Fibroblast of villous mesenchyme (primary cell): ENCODE measurements at regions not wholly inside any gene's neighbourhood (a gene's known extent, or its start where the extent isn't known, plus 50 kb on each side); places are given as distances from the start of the nearest gene placed in this dataset.
A peak's percentile ranks its signal among the peaks of the same experiment; 100 is the strongest.

Source experiments
- DNase-seq: peaks from one replicate; pipeline ENCODE4 v3.0.0-alpha.2; 2010; ENCODE audit warnings: low read depth
- H3K4me3 ChIP-seq: 2 replicates; pipeline ENCODE4 v1.5.1; 2011; ENCODE audit warnings: low read depth, mild to moderate bottlenecking, low read length
- TF ChIP-seq, protein P1 (sequence below): IDR thresholded peaks from 2 replicates; pipeline ENCODE4 v1.5.1; 2012; ENCODE audit warnings: low read depth, mild to moderate bottlenecking, low read length; ENCODE audit not compliant: insufficient read depth

DNA sequence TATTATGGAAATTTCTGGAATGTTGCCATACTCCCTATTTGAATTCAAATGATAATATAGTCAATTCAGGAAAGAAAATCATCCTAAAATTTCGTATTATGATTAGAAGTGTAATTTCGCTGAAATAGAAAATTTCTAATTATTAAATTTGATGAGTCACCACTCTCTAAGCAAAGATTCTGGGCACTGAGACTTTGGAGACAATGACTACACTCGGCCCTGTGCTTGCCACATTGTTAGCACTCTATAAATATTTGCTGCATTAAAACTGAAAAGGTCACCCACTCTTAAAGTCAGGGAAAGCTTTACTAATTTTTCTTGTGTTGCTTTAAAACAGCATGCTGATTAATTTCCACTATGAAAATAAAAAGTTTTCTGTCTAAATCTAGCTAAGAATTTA is 240.3 kb downstream of the TLE4 start:
- TF ChIP-seq, protein P1, sequence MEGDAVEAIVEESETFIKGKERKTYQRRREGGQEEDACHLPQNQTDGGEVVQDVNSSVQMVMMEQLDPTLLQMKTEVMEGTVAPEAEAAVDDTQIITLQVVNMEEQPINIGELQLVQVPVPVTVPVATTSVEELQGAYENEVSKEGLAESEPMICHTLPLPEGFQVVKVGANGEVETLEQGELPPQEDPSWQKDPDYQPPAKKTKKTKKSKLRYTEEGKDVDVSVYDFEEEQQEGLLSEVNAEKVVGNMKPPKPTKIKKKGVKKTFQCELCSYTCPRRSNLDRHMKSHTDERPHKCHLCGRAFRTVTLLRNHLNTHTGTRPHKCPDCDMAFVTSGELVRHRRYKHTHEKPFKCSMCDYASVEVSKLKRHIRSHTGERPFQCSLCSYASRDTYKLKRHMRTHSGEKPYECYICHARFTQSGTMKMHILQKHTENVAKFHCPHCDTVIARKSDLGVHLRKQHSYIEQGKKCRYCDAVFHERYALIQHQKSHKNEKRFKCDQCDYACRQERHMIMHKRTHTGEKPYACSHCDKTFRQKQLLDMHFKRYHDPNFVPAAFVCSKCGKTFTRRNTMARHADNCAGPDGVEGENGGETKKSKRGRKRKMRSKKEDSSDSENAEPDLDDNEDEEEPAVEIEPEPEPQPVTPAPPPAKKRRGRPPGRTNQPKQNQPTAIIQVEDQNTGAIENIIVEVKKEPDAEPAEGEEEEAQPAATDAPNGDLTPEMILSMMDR = no peak
- no peak overlapping the region for H3K4me3 ChIP-seq
- DNase-seq = no peak

DNA sequence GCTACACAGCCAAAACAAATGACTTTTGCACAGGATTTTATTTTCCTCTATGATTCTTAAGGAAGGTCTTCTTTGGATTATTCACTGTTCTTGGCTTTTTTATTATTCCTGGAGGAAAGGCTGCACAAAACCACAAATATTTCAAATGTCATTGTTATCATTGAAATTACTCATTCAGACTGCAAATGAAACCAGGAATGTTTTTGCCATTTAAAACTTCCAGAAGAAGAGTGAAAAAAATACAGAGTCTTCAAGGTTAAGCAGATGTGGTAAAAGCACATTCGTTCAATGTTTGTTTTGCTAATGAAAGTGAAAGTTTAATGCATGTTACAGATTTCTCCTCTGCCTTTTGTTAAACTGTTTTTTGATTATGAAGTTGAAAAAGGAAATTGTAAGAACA is 238.2 kb downstream of the TLE4 start:
- TF ChIP-seq, protein P1 = no peak
- H3K4me3 ChIP-seq = no peak overlapping the region
- DNase-seq = peak; percentile 81

DNA sequence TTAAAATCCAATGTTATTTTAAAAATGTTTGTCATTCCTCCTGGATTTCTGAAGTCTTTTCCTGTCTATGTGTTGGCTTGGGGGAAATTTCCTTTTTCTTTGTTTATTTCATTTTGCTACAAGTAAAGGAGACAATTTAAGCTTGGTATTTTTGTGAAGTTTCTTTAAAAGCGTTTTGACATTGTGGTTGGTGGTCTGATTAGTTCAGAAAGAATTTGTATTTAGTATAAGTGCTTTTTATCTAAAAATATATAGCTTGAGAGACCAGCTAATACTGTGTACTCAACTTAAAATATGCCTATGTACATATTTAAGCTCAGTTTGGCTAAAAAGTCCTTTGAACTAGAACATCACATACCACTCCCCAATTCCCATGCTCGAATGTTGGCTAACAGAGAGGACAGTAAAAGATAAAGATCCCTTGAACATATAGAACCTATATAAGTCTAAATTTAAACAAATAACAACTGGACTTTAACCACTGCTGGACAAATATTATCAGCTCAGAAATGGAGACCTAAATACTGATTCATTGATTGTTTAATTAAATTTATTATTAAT is 237.6 kb downstream of the TLE4 start:
- TF ChIP-seq, protein P1 = no peak
- DNase-seq = peak; percentile 10
- H3K4me3 ChIP-seq = no peak overlapping the region

DNA sequence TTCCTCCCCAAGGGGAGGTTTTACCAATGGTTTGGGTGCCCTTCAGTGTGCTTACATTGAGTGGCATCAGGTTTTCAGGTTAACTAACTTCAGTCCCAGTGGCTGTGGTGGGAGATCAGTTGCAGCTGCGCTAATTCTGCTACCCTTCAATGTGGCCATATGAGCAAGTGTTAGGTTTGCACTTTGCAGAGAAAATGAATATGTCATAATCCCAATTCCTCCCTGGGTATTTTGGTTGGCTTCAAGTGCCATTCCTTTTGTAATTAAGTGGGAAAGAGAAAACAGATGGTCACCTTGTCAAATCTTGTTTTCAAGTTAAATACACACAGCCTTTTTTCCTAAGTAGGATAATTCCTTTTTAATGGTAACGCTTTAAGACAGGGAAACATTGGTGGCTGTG is 236.2 kb downstream of the TLE4 start:
- DNase-seq = no peak
- TF ChIP-seq, protein P1 = no peak

DNA sequence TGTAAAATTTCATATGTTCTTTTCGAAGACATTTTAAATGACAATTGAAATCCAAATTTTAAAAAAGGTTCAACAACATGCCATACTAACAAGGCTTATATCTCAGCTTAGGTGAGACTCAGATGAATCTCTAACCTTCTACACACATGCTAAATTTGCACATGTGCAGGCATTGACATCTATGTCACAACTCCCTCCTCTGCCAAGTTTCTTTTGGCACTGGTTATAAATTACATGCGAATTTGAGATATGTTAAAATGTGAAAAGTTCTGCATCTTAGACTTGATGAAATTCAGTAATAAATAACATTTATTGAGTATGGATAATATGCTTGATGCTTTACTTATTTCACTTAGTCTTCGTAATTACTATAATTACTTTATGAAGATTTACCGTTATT is 234.3 kb downstream of the TLE4 start:
- TF ChIP-seq, protein P1 = no peak
- no peak for DNase-seq
- no peak overlapping the region for H3K4me3 ChIP-seq

More for the DNA sequence above, 236.2 kb downstream of the TLE4 start:
- no peak overlapping the region for H3K4me3 ChIP-seq

DNA sequence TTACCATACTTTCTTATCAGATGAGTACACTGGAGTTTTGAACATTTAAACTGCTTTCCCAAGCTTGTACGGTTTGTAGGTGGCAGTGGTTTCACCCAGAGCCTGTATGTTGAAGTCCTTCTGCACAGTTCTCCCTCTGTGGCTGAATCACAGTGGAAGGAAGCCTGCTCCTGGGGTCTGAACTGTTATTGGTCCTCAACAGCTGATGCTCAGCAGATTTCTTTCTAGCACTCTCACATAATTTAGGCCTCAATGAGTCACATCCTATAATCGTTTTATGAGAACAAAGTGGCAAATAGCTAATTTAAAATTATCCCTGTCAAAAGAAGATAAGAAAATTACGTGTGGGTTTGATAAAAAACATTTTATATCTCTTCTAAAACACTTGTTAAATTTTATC is 229.7 kb downstream of the TLE4 start:
- TF ChIP-seq, protein P1 = no peak

DNA sequence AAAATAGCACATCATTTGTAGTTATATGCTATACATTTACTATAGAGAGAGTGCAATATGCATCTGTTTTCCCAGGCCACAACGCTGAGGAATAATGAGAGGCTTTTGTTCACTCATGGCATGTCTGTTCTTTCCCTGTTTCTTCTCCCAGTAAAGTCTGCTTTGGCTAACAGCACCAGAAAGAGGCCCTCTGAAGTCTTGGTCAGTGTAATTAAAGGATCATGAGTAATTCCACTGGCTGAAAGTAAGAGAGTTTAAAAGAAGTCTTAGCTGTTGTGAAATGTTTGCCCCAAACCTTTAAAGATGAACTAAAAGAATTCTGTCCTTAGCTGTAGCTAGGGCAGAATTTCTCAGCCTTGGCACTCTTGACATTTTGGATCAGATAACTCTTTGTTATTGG is 228.8 kb downstream of the TLE4 start:
- peak; percentile 12 for DNase-seq
- no peak overlapping the region for H3K4me3 ChIP-seq
- TF ChIP-seq, protein P1 = no peak

More for the DNA sequence above, 229.7 kb downstream of the TLE4 start:
- H3K4me3 ChIP-seq = no peak overlapping the region
- no peak for DNase-seq
